PC-3 (cell line): ENCODE measurements at regions not wholly inside any gene's neighbourhood (a gene's known extent, or its start where the extent isn't known, plus 50 kb on each side); places are given as distances from the start of the nearest gene placed in this dataset.

Experiments used
- ATAC-seq: fragments of 200-7000 bp; cut with Tn5 transposase; 2 replicates; pipeline ENCODE4 v1.9.1; 2020; ENCODE audit warnings: mild to moderate bottlenecking, moderate library complexity
- BruUV-seq: library from RNA; stranded (reverse); fragments of 400-500 nt; replicated peaks from 2 replicates; lab custom pipeline; 2021; lab: Mats Ljungman, UMichigan
- CTCF ChIA-PET: fragments of 300-600 bp; sonication (Branson Sonifier 250); formaldehyde crosslinking; loops from one replicate; lab custom pipeline; 2022; ENCODE audit warnings: antibody characterized with exemption; lab: Charles Lee
- POLR2A ChIA-PET: fragments of 300-600 bp; sonication (Branson Sonifier 250); formaldehyde crosslinking; loops from one replicate; lab custom pipeline; 2022; ENCODE audit warnings: antibody characterized with exemption; ENCODE audit not compliant: unreplicated experiment; lab: Charles Lee
- DNase-seq: peaks from one replicate; pipeline ENCODE4 v3.0.0-alpha.2; 2015
- H2AFZ ChIP-seq: fragments of 300-600 bp; sonication (generic); 2 replicates; pipeline ENCODE4 v1.6.0; 2016; ENCODE audit warnings: antibody characterized with exemption, low read length
- H3F3A ChIP-seq: fragments of 300-600 bp; sonication (generic); one replicate; pipeline ENCODE4 v1.6.0; 2017; ENCODE audit warnings: antibody characterized with exemption, low read length, control low read depth, mild to moderate bottlenecking; ENCODE audit not compliant: unreplicated experiment
- H3K27ac ChIP-seq: fragments of 300-600 bp; sonication (generic); 2 replicates; pipeline ENCODE4 v1.5.1; 2016; ENCODE audit warnings: mild to moderate bottlenecking, low read length
- H3K27me3 ChIP-seq: fragments of 300-600 bp; sonication (generic); 2 replicates; pipeline ENCODE4 v1.6.1; 2016; ENCODE audit warnings: low read length, mixed read lengths
- H3K36me3 ChIP-seq: fragments of 300-600 bp; sonication (generic); 2 replicates; pipeline ENCODE4 v1.6.1; 2016; ENCODE audit warnings: low read depth, mixed run types, low read length, mixed read lengths
- H3K4me1 ChIP-seq: fragments of 300-600 bp; sonication (generic); 2 replicates; pipeline ENCODE4 v1.5.1; 2016; ENCODE audit warnings: low read length; ENCODE audit not compliant: insufficient read depth
- H3K4me2 ChIP-seq: fragments of 300-600 bp; sonication (generic); 2 replicates; pipeline ENCODE4 v1.6.0; 2016; ENCODE audit warnings: low read length
- H3K4me3 ChIP-seq: fragments of 300-600 bp; sonication (generic); 2 replicates; pipeline ENCODE4 v1.5.1; 2016; ENCODE audit warnings: mild to moderate bottlenecking, low read length, mixed read lengths
- H3K79me2 ChIP-seq: fragments of 300-600 bp; sonication (generic); 2 replicates; pipeline ENCODE4 v1.6.1; 2017; ENCODE audit warnings: low read length, mixed read lengths
- H3K9ac ChIP-seq: fragments of 300-600 bp; sonication (generic); 2 replicates; pipeline ENCODE4 v1.6.0; 2016; ENCODE audit warnings: mild to moderate bottlenecking, low read length
- H3K9me2 ChIP-seq: fragments of 300-600 bp; sonication (generic); replicated peaks from 2 replicates; pipeline ENCODE4 v1.6.1; 2016; ENCODE audit warnings: mixed run types, low read length, mixed read lengths
- H3K9me3 ChIP-seq: fragments of 300-600 bp; sonication (generic); 2 replicates; pipeline ENCODE4 v1.6.1; 2016; ENCODE audit warnings: low read length, mixed read lengths
- H4K20me1 ChIP-seq: fragments of 300-600 bp; sonication (generic); 2 replicates; pipeline ENCODE4 v1.6.1; 2016; ENCODE audit warnings: low read length, mixed read lengths
- EZH2 ChIP-seq: fragments of 300-600 bp; sonication (generic); IDR thresholded peaks from one replicate; pipeline ENCODE4 v1.6.1; 2017; ENCODE audit warnings: antibody characterized with exemption, mild to moderate bottlenecking, low read length; ENCODE audit not compliant: unreplicated experiment
- EZH2phosphoT487 ChIP-seq: fragments of 300-600 bp; sonication (generic); IDR thresholded peaks from 2 replicates; pipeline ENCODE4 v1.6.1; 2018; ENCODE audit warnings: mild to moderate bottlenecking, antibody characterized with exemption, low read length, borderline replicate concordance
- intact Hi-C: fragments of 100-400 bp; cut with micrococcal nuclease; formaldehyde crosslinking; loops from 2 replicates; pipeline ENCODE4 v1.9.0; 2023
- TF ChIP-seq, protein P1 (sequence below): fragments of 300-600 bp; sonication (generic); conservative IDR thresholded peaks from 2 replicates; pipeline ENCODE4 v1.5.1; 2017; ENCODE audit warnings: antibody characterized with exemption, low read depth, mild to moderate bottlenecking, low read length

DNA sequence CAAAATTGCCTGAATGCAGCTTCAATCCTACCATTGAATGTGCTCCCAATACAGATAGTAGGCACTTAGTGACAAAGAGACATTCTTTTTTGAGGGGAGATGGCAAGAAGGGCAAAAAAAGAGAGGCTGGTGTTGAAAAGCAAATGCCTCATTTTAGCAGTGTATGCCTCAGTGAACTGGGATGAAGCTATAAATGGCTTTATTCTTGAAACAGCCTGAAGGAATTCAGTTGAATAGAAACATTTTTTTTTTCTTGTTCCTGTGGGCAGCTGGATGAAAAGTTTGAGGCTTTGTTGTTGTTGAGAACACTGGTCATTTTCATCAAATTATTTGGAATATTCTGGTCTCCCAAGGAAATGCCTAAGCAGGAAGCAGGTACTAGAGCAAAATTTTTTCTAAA, 228.9 kb downstream of the RNF144A start:
- CTCF ChIA-PET: no interaction called here
- POLR2A ChIA-PET: no interaction called here
- Histone ChIP-seq H3F3A (no peaks in the 10 kb centered on the region), H3K4me1 (no peaks in the 10 kb centered on the region), H3K79me2 (no peaks in the 10 kb centered on the region), H3K27me3 (no peaks in the 10 kb centered on the region), H3K9me3 (no peaks in the 10 kb centered on the region), H3K9me2 (no peaks in the 10 kb centered on the region), H2AFZ (no peak overlapping the region), H3K9ac (no peak overlapping the region), H4K20me1 (no peaks in the 10 kb centered on the region), H3K4me2 (no peak overlapping the region), H3K4me3 (no peak overlapping the region), H3K36me3 (no peaks in the 10 kb centered on the region), H3K27ac (no peak overlapping the region)
- no peak for DNase-seq
- intact Hi-C loops: no loop called here
- no peak for TF ChIP-seq EZH2phosphoT487
- TF ChIP-seq EZH2: no peak
- TF ChIP-seq, protein P1, sequence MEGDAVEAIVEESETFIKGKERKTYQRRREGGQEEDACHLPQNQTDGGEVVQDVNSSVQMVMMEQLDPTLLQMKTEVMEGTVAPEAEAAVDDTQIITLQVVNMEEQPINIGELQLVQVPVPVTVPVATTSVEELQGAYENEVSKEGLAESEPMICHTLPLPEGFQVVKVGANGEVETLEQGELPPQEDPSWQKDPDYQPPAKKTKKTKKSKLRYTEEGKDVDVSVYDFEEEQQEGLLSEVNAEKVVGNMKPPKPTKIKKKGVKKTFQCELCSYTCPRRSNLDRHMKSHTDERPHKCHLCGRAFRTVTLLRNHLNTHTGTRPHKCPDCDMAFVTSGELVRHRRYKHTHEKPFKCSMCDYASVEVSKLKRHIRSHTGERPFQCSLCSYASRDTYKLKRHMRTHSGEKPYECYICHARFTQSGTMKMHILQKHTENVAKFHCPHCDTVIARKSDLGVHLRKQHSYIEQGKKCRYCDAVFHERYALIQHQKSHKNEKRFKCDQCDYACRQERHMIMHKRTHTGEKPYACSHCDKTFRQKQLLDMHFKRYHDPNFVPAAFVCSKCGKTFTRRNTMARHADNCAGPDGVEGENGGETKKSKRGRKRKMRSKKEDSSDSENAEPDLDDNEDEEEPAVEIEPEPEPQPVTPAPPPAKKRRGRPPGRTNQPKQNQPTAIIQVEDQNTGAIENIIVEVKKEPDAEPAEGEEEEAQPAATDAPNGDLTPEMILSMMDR: no peak
- no TSS peak for BruUV-seq
- ATAC-seq: no peak

DNA sequence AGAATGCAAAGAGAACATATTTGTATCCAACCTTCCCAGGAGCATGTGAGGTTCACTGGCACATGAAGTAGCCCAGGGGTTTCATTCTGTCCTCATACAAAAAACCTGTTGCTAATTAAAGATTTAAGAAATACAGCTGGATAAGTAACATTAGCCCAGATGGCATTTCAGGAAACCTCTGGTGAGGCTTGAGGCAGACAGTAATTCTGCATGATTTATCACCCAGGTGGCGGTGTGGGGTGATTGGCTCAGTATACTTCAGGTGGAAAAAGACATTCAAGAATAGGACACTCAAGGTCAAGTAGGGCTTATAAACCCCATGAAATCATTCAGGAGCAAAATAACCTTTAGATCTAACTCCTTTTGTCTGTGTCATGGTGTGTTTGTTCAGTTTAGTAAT, 237.4 kb downstream of the RNF144A start:
- H3K27me3 ChIP-seq: no peaks in the 10 kb centered on the region
- H2AFZ ChIP-seq: no peak overlapping the region
- H3K79me2 ChIP-seq: no peaks in the 10 kb centered on the region
- no TSS peak for BruUV-seq
- intact Hi-C loops: no loop called here
- no peak for DNase-seq
- ATAC-seq: no peak
- TF ChIP-seq EZH2 (no peak), EZH2phosphoT487 (no peak)
- TF ChIP-seq, protein P1: no peak
- POLR2A ChIA-PET: no interaction called here
- H3K9ac ChIP-seq: no peak overlapping the region
- H3K4me2 ChIP-seq: no peak overlapping the region
- no peaks in the 10 kb centered on the region for H3F3A ChIP-seq
- H3K36me3 ChIP-seq: no peaks in the 10 kb centered on the region
- H3K9me2 ChIP-seq: no peaks in the 10 kb centered on the region
- no peaks in the 10 kb centered on the region for H4K20me1 ChIP-seq
- no peaks in the 10 kb centered on the region for H3K4me1 ChIP-seq
- CTCF ChIA-PET: no interaction called here
- no peak overlapping the region for H3K4me3 ChIP-seq
- no peak overlapping the region for H3K27ac ChIP-seq
- peaks cover 5% of the 10 kb centered on the region; the same call in 1 of the 2 replicates for H3K9me3 ChIP-seq

DNA sequence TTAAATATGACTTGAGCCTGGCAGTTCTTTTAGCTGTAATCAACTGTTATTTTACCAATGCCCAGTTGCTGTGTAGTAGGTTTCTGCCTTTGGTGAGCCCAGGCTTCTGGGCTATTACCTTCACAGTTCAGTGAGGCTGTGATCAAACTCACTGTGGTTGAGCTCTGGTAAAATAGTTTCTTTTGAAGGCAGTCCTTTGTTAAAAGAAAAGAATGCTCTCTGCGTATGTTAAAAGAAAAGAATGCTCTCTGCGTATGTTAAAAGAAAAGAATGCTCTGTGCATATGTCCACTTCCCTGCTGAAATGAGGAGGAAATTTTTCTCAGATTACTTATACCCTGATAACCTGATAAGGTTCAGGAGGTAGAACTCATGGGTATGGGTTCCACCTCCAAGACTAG, 244.3 kb downstream of the RNF144A start:
- H3K9ac ChIP-seq: no peak overlapping the region
- H3K27ac ChIP-seq: no peak overlapping the region
- DNase-seq: no peak
- no TSS peak for BruUV-seq
- H3K36me3 ChIP-seq: no peaks in the 10 kb centered on the region
- ChIA-PET POLR2A (no interaction called here), CTCF (no interaction called here)
- H3K4me1 ChIP-seq: no peaks in the 10 kb centered on the region; the same call in 1 of the 2 replicates
- H3K9me3 ChIP-seq: no peaks in the 10 kb centered on the region
- H3F3A ChIP-seq: no peaks in the 10 kb centered on the region
- H3K4me3 ChIP-seq: no peak overlapping the region
- TF ChIP-seq, protein P1: no peak
- TF ChIP-seq EZH2 (no peak), EZH2phosphoT487 (no peak)
- no peaks in the 10 kb centered on the region for H3K79me2 ChIP-seq
- no peaks in the 10 kb centered on the region for H4K20me1 ChIP-seq
- H3K4me2 ChIP-seq: no peak overlapping the region
- intact Hi-C loops: no loop called here
- no peaks in the 10 kb centered on the region for H3K9me2 ChIP-seq
- no peak overlapping the region for H2AFZ ChIP-seq
- no peaks in the 10 kb centered on the region for H3K27me3 ChIP-seq
- ATAC-seq: no peak
